GM23338 (cell line): ENCODE measurements at regions not wholly inside any gene's neighbourhood (a gene's known extent, or its start where the extent isn't known, plus 50 kb on each side); places are given as distances from the start of the nearest gene placed in this dataset.
"Not testable (repeated sequence)": the region's sequence is repeated elsewhere in the genome, so short reads cannot be mapped to it uniquely, and the experiment has no call there.

ENCODE experiments used
- ATAC-seq: fragments of 200-7000 bp; cut with Tn5 transposase; 3 replicates; pipeline ENCODE4 v1.9.1; 2020
- DNase-seq: peaks from one replicate; pipeline ENCODE4 v3.0.0-alpha.2; 2015; ENCODE audit warnings: low spot score
- H2AFZ ChIP-seq: fragments of 200-600 bp; sonication (generic); 2 replicates; pipeline ENCODE4 v1.8.0; 2016; ENCODE audit warnings: antibody characterized with exemption, mild to moderate bottlenecking, moderate library complexity
- H3F3A ChIP-seq: fragments of 200-600 bp; sonication (generic); replicated peaks from 2 replicates; pipeline ENCODE4 v1.8.0; 2017; ENCODE audit warnings: antibody characterized with exemption, mixed run types, low read depth
- H3K27ac ChIP-seq: fragments of 200-600 bp; sonication (generic); 2 replicates; pipeline ENCODE4 v1.6.1; 2016; ENCODE audit warnings: low read depth
- H3K27me3 ChIP-seq: fragments of 200-600 bp; sonication (generic); 2 replicates; pipeline ENCODE4 v1.8.0; 2016; ENCODE audit warnings: mild to moderate bottlenecking, mixed run types, moderate library complexity; ENCODE audit not compliant: insufficient read depth
- H3K36me3 ChIP-seq: fragments of 200-600 bp; sonication (generic); 2 replicates; pipeline ENCODE4 v1.8.0; 2016; ENCODE audit warnings: mild to moderate bottlenecking; ENCODE audit not compliant: insufficient read depth
- H3K4me1 ChIP-seq: fragments of 200-600 bp; sonication (generic); 2 replicates; pipeline ENCODE4 v1.8.0; 2016; ENCODE audit warnings: mild to moderate bottlenecking, moderate library complexity; ENCODE audit not compliant: insufficient read depth
- H3K4me2 ChIP-seq: fragments of 200-600 bp; sonication (generic); 2 replicates; pipeline ENCODE4 v1.7.1; 2017; ENCODE audit warnings: mixed run types
- H3K4me3 ChIP-seq: fragments of 200-600 bp; sonication (generic); 2 replicates; pipeline ENCODE4 v1.6.1; 2016; ENCODE audit warnings: mixed run types
- H3K79me2 ChIP-seq: fragments of 200-600 bp; sonication (generic); replicated peaks from 2 replicates; pipeline ENCODE4 v1.8.0; 2017; ENCODE audit warnings: mild to moderate bottlenecking; ENCODE audit not compliant: insufficient read depth
- H3K9me2 ChIP-seq: fragments of 200-600 bp; sonication (generic); 2 replicates; pipeline ENCODE4 v1.8.0; 2017; ENCODE audit not compliant: insufficient read depth
- H4K20me1 ChIP-seq: fragments of 200-600 bp; sonication (generic); replicated peaks from 2 replicates; pipeline ENCODE4 v1.8.0; 2017; ENCODE audit warnings: mild to moderate bottlenecking; ENCODE audit not compliant: insufficient read depth
- H3K27ac Mint-ChIP-seq: 2 replicates; pipeline ENCODE4 v1.8.0; 2020; ENCODE audit warnings: inconsistent platforms, mild to moderate bottlenecking, moderate library complexity, mixed read lengths
- H3K27me3 Mint-ChIP-seq: 3 replicates; pipeline ENCODE4 v1.8.0; 2022; ENCODE audit warnings: low read depth, mild to moderate bottlenecking, moderate library complexity, mixed read lengths, inconsistent platforms; ENCODE audit not compliant: insufficient read depth, poor library complexity
- H3K36me3 Mint-ChIP-seq: 3 replicates; pipeline ENCODE4 v1.8.0; 2021; ENCODE audit warnings: low read depth, mild to moderate bottlenecking, inconsistent platforms, moderate library complexity, mixed read lengths
- H3K4me1 Mint-ChIP-seq: 3 replicates; pipeline ENCODE4 v1.8.0; 2020; ENCODE audit warnings: mild to moderate bottlenecking, inconsistent platforms, mixed read lengths
- H3K4me3 Mint-ChIP-seq: 3 replicates; pipeline ENCODE4 v1.8.0; 2021; ENCODE audit warnings: moderate library complexity, mild to moderate bottlenecking, inconsistent platforms, mixed read lengths
- H3K9me3 Mint-ChIP-seq: 3 replicates; pipeline ENCODE4 v1.8.0; 2020; ENCODE audit warnings: moderate library complexity, mild to moderate bottlenecking, inconsistent platforms, mixed read lengths
- CREB1 ChIP-seq: fragments of 250-450 bp; sonication (Bioruptor Pico); IDR thresholded peaks from 2 replicates; pipeline ENCODE4 v1.5.0; 2020; ENCODE audit warnings: low read depth, mild to moderate bottlenecking, moderate library complexity
- CTCF ChIP-seq, 2 experiments: fragments of 200-600 bp in 1 of 2; sonication (generic) in 1 of 2; conservative IDR thresholded peaks; 2 replicates each; pipeline versions ENCODE4 v1.5.1 to v1.6.1; 2016 to 2017; ENCODE audit warnings: antibody characterized with exemption in 2 of 2, low read depth in 2 of 2, mild to moderate bottlenecking in 2 of 2, moderate library complexity in 1 of 2
- ETS1 ChIP-seq: IDR thresholded peaks from 2 replicates; pipeline ENCODE4 v1.6.1; 2016; ENCODE audit warnings: antibody characterized with exemption
- EZH2 ChIP-seq: fragments of 200-600 bp; sonication (generic); IDR thresholded peaks from one replicate; pipeline ENCODE4 v1.8.0; 2017; ENCODE audit warnings: antibody characterized with exemption, mild to moderate bottlenecking, low read depth; ENCODE audit not compliant: unreplicated experiment
- EZH2phosphoT487 ChIP-seq: fragments of 200-600 bp; sonication (generic); IDR thresholded peaks from one replicate; pipeline ENCODE4 v1.8.1; 2018; ENCODE audit warnings: antibody characterized with exemption; ENCODE audit not compliant: unreplicated experiment
- JUNB ChIP-seq: IDR thresholded peaks from one replicate; pipeline ENCODE4 v1.6.1; 2016; ENCODE audit warnings: antibody characterized with exemption; ENCODE audit not compliant: unreplicated experiment
- NANOG ChIP-seq: IDR thresholded peaks from 2 replicates; pipeline ENCODE4 v1.6.1; 2016; ENCODE audit warnings: antibody characterized with exemption, borderline replicate concordance
- POLR2AphosphoS5 ChIP-seq: IDR thresholded peaks from 2 replicates; pipeline ENCODE4 v1.6.1; 2016; ENCODE audit warnings: antibody characterized with exemption, low read depth
- REST ChIP-seq: IDR thresholded peaks from one replicate; pipeline ENCODE4 v1.6.1; 2018; ENCODE audit warnings: antibody characterized with exemption; ENCODE audit not compliant: unreplicated experiment
- STAT1 ChIP-seq: IDR thresholded peaks from one replicate; pipeline ENCODE4 v1.6.1; 2016; ENCODE audit warnings: antibody characterized with exemption; ENCODE audit not compliant: unreplicated experiment
- ZNF331 ChIP-seq: fragments of 250-450 bp; sonication (Bioruptor Pico); IDR thresholded peaks from 2 replicates; pipeline ENCODE4 v1.5.0; 2020; ENCODE audit warnings: low read depth, mild to moderate bottlenecking, moderate library complexity

GRCh38 chr22:19660583-19660982, 53.7 kb upstream of the SEPTIN5 start:
- not testable (repeated sequence) for H4K20me1 ChIP-seq, H3K27me3 ChIP-seq, H3K4me3 ChIP-seq, DNase-seq, H3K4me1 ChIP-seq, H3K79me2 ChIP-seq, ATAC-seq, H3K27ac ChIP-seq, H2AFZ ChIP-seq, H3K4me3 Mint-ChIP-seq, H3K27ac Mint-ChIP-seq, H3K36me3 Mint-ChIP-seq, H3F3A ChIP-seq, H3K4me2 ChIP-seq, H3K36me3 ChIP-seq, H3K9me3 Mint-ChIP-seq
- peaks cover 21% of the 10 kb centered on the region for H3K9me2 ChIP-seq
- peaks cover 10% of the 10 kb centered on the region for H3K27me3 Mint-ChIP-seq
- peaks cover 19% of the 10 kb centered on the region for H3K4me1 Mint-ChIP-seq

GRCh38 chr22:19661156-19661555, 53.1 kb upstream of the SEPTIN5 start:
- H3K27ac Mint-ChIP-seq, result no peak overlapping the region
- H3K4me1 Mint-ChIP-seq, result peaks cover 19% of the 10 kb centered on the region
- H3K27me3 Mint-ChIP-seq, result peaks cover 10% of the 10 kb centered on the region
- H3F3A ChIP-seq, result no peaks in the 10 kb centered on the region
- no peaks in the 10 kb centered on the region for H3K36me3 Mint-ChIP-seq
- no peaks in the 10 kb centered on the region for H3K36me3 ChIP-seq
- peaks cover 3% of the 10 kb centered on the region; the same call in 1 of the 2 replicates for H3K4me1 ChIP-seq
- H3K9me2 ChIP-seq, result peaks cover 17% of the 10 kb centered on the region
- TF ChIP-seq REST (no peak), POLR2AphosphoS5 (no peak), EZH2 (no peak), CREB1 (CRISPR knock-in tag) (no peak), CTCF (conservative IDR thresholded peaks at IDR 0.05; ENCODE audit: low read depth in 2 of 2) (no peak), ZNF331 (CRISPR knock-in tag) (no peak), JUNB (no peak), EZH2phosphoT487 (no peak), STAT1 (no peak), ETS1 (no peak), NANOG (no peak)
- DNase-seq (no peak), ATAC-seq (no peak)
- no peak overlapping the region for H3K4me3 ChIP-seq
- no peaks in the 10 kb centered on the region for H3K27me3 ChIP-seq
- H3K79me2 ChIP-seq, result no peaks in the 10 kb centered on the region
- no peaks in the 10 kb centered on the region for H4K20me1 ChIP-seq
- no peak overlapping the region for H2AFZ ChIP-seq
- H3K27ac ChIP-seq, result no peak overlapping the region
- H3K4me3 Mint-ChIP-seq, result no peak overlapping the region
- no peak overlapping the region for H3K4me2 ChIP-seq
- H3K9me3 Mint-ChIP-seq, result no peaks in the 10 kb centered on the region; the same call in 2 of the 3 replicates

- H3K27me3 ChIP-seq, H4K20me1 ChIP-seq, H3K4me1 ChIP-seq, H3K79me2 ChIP-seq, H3K4me3 ChIP-seq, H3K4me2 ChIP-seq, H3K27ac Mint-ChIP-seq, H3F3A ChIP-seq, H3K9me3 Mint-ChIP-seq, H3K27me3 Mint-ChIP-seq, H3K36me3 ChIP-seq, DNase-seq, H3K36me3 Mint-ChIP-seq, H3K4me3 Mint-ChIP-seq, H3K27ac ChIP-seq: not testable (repeated sequence)
- Histone ChIP-seq H2AFZ (0 out of 2 replicates have a peak overlapping the region, but pooled peaks have one; percentile 47), H3K9me2 (peaks cover 16% of the 10 kb centered on the region)
- peak; percentile 70 for ATAC-seq
- H3K4me1 Mint-ChIP-seq, result peaks cover 25% of the 10 kb centered on the region
Measured at GRCh38 chr22:19662049-19662684, 52.1 kb upstream of the SEPTIN5 start.
